A204.1 (cell line): ENCODE measurements at regions not wholly inside any gene's neighbourhood (a gene's known extent, or its start where the extent isn't known, plus 50 kb on each side); places are given as distances from the start of the nearest gene placed in this dataset.
"Not testable (repeated sequence)": the region's sequence is repeated elsewhere in the genome, so short reads cannot be mapped to it uniquely, and the experiment has no call there.

Experiments used
- FAIRE-seq: peaks from 2 replicates; lab custom pipeline; 2012; peaks lifted over from hg19 to GRCh38; lab: Jason Lieb, UNC

DNA sequence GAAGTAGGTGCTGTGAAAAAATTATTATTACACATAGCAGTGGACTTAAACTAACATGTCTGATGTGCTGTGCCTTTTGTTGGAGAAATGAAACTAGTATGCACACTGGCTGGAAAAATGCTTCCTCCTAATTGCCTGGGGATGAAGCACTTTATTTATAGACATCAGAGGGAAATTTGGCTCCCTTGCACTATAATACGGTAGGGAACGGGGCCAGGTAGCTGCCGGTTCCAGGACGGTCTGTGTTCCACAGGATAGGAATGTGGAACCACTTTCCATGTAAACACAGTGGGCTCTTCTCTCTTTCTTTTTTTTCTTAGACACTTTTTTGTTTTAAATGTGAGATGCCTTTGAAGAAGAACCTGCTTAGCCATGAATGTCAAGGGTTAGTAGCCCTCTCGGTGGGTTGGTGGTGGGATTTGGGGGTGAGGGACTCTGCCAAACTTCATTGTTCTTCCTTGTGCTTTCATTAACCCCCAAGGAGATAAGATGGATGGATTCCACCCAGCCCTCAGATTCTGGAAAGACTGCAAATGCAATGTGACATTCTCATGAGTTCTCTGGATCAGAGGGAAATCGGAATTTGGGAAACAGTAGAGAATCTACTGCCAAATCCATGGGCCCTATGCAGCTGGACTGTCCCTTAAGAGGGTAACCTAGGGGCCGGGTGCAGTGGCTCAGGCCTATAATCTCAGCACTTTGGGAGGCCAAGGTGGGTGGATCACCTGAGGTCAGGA lies 58.0 kb upstream of the GSC start:
- no peak for FAIRE-seq

DNA sequence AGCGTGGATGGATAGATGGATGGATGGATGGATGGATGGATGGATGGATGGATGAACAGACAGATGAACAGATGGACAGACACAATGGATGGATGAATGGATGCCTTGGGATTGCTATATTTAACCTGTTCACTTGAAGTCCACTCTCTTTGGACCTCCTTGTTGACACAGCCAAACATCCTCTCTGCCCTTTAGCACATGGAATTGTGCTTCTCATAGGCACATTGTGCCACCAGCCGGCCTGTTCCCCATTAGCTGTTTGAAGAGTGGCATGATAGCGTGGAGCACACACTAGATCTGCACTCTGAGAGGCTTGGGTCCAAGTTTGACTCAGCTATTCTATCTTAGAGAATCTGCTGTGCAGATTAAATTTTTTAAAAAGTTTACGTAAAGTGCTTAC lies 56.9 kb upstream of the GSC start:
- FAIRE-seq: no peak

DNA sequence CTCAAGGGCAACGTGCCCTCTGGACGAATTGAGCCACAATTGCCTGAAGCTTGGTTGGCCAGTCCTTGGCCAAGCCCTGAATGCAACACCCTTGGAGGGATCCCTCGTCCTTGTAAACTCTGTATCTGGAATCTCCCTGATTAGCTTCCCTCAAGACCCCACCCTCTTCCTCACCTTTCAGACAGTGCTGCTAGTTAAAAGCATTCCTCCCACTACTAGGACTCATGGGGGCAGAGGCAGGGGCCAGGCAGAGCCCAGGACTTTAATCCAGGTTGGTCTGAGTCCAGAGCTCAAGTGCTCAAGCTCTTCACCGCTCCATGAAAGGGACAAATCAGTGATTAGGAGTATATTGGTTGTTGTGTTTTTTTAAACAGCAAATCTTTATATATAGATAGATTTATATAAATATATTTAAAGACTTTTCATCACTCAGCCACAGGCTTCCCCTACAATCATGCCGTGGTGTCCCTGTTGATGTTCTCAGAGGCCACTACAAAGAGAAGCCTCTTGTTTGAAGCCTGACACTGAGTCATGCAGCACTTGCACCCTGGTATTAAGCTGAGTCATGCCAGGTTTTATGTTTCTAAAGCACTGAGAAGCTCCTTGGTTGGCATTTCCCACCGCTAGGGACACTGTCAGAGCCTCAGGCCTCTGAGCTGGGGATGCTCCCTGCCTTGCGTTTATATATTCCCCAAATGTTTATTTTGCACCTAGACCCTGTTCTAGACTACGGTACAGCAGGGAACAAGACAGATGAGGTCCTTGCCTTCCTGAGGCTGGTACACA lies 53.8 kb upstream of the GSC start:
- FAIRE-seq: no peak

DNA sequence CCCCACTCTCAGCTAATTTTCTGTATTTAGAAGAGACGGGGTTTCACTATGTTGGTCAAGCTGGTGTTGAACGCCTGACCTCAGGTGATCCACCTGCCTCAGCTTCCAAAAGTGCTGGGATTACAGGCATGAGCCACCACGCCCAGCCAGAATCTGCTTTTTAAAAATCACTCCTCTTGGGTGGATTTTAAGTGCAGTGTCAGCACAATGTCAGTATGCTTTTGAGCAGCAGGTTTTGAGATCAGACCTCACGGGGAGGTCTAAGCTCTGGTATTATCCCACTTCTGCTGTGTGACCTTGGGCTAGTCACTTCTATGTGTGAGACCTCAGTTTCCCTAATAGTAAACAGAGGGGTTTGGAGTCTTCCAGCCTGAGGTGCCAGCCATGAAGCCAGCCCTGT lies 51.8 kb upstream of the GSC start:
- FAIRE-seq: no peak

DNA sequence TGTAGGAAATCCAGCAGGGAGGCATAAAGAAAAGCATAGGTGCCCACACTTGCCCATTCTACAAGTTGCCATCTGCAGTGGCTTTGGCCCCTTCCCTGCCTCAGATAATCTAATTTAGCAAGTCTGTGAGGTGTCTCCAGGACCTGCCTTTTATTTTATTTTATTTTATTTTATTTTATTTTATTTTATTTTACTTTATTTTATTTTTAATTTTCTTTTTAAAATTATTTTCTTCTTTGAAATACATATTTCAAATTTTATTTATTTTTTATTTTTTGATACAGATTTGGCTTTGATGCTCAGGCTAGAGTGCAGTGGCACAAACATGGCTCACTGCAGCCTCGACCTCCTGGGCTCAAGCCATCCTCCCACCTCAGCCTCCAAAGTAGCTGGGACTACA lies 51.0 kb upstream of the GSC start:
- not testable (repeated sequence) for FAIRE-seq
